HG02981 (cell line): ENCODE measurements at regions not wholly inside any gene's neighbourhood (a gene's known extent, or its start where the extent isn't known, plus 50 kb on each side); places are given as distances from the start of the nearest gene placed in this dataset.

Source experiments
- ATAC-seq: cut with Tn5 transposase; IDR thresholded peaks from one replicate; pipeline ENCODE4 v1.9.1; 2021; ENCODE audit warnings: mild to moderate bottlenecking, moderate library complexity; ENCODE audit not compliant: unreplicated experiment

- ATAC-seq: no peak
These were observed 174.5 kb downstream of the ZC3H11B start for GRCh38 chr1:219438386-219438785.

- ATAC-seq: no peak
These were observed 178.0 kb downstream of the ZC3H11B start for GRCh38 chr1:219434923-219435297.

- no peak for ATAC-seq
These were observed 178.5 kb downstream of the ZC3H11B start for GRCh38 chr1:219434285-219434922.

- no peak for ATAC-seq
These were observed 179.3 kb downstream of the ZC3H11B start for GRCh38 chr1:219433496-219434131.

- no peak for ATAC-seq
These were observed 179.9 kb downstream of the ZC3H11B start for GRCh38 chr1:219433001-219433400.

GRCh38 chr1:219432191-219432606 is 180.7 kb downstream of the ZC3H11B start:
- ATAC-seq: no peak

- ATAC-seq: no peak
These were observed 182.5 kb downstream of the ZC3H11B start for GRCh38 chr1:219430419-219430818.

GRCh38 chr1:219428651-219429050 is 184.3 kb downstream of the ZC3H11B start:
- ATAC-seq: no peak

GRCh38 chr1:219427989-219428388 is 184.9 kb downstream of the ZC3H11B start:
- ATAC-seq: no peak

GRCh38 chr1:219427403-219427802 is 185.5 kb downstream of the ZC3H11B start:
- ATAC-seq: no peak

GRCh38 chr1:219422811-219423598 is 189.9 kb downstream of the ZC3H11B start:
- ATAC-seq: peak; percentile 60

- ATAC-seq: no peak
These were observed 192.0 kb downstream of the ZC3H11B start for GRCh38 chr1:219420913-219421312.

GRCh38 chr1:219419860-219420259 is 193.0 kb downstream of the ZC3H11B start:
- ATAC-seq: no peak

GRCh38 chr1:219419065-219419464 is 193.8 kb downstream of the ZC3H11B start:
- no peak for ATAC-seq

- no peak for ATAC-seq
These were observed 195.3 kb downstream of the ZC3H11B start for GRCh38 chr1:219417610-219418009.

GRCh38 chr1:219416598-219417238 is 196.2 kb downstream of the ZC3H11B start:
- ATAC-seq: peak; percentile 89

GRCh38 chr1:219415915-219416314 is 197.0 kb downstream of the ZC3H11B start:
- ATAC-seq: no peak

- no peak for ATAC-seq
These were observed 197.5 kb downstream of the ZC3H11B start for GRCh38 chr1:219415433-219415832.

GRCh38 chr1:219414250-219414649 is 198.7 kb downstream of the ZC3H11B start:
- ATAC-seq: no peak

- ATAC-seq: no peak
These were observed 199.4 kb downstream of the ZC3H11B start for GRCh38 chr1:219413536-219413935.

- no peak for ATAC-seq
These were observed 200.1 kb downstream of the ZC3H11B start for GRCh38 chr1:219412772-219413171.
